Islet precursor cell (in vitro differentiated cells): ENCODE measurements at regions not wholly inside any gene's neighbourhood (a gene's known extent, or its start where the extent isn't known, plus 50 kb on each side); places are given as distances from the start of the nearest gene placed in this dataset.
"Not testable (repeated sequence)": the region's sequence is repeated elsewhere in the genome, so short reads cannot be mapped to it uniquely, and the experiment has no call there.

ENCODE experiments used
- DNase-seq: peaks from one replicate; pipeline ENCODE4 v3.0.0-alpha.2; 2018

DNA sequence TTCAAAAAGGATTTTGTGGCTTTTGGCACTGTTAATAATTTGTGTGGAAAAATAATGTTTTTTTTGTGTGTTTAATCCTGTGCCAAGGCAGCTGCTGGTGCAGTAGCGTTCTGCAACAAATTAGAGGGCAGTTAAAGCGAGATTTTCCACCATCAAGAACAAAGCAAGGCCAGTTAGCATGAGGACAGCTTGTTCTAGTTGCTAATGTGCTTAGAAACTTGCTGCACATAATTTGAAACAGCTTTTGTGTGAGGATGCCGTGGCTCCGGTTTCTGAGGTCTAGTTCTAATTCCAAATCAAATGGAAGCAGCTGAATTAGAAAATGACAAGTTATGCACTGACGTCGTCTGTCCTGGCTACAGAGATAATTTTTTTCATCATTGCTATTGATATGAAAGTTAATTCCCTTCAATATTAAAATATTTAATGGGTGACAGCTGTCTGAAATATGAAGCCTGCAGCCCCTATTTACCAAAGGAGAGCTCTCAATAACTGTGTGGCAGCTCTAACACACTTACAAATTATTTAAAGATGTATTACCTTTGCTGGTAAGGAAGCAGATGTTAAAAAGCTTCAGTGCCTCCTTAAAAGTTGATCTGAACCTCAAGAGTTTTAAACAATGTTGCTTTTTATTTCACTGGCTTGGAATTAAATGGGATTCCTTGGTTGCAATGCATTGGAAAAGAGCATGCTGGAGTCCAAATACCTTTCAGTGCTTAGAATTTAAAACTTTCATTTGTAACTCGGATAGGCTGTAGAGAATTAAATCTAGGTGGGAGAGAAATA lies 128.6 kb downstream of the SPATA31D1 start:
- DNase-seq = no peak

DNA sequence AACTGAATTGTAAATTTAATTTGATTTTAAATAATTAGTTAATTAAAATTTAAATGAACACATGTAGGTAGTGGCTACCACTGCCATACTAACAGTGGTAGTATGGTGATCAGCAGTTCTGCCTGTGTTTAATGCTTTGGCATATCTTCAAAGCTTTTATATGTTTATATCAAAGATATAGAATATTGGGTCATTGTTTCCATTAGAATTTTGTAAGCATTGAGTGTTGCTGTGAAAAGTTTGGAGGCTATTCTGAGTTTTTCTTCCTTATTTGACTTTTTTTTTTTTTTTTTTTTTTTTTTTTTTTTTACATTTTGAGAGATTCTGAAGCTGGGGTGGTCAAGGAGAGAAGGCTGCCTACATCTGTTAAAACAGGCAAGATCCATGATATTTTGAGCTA lies 134.2 kb downstream of the SPATA31D1 start:
- DNase-seq = no peak

GRCh38 chr9:82124090-82124489 lies 135.5 kb downstream of the SPATA31D1 start:
- no peak for DNase-seq

- DNase-seq = no peak
Observed at GRCh38 chr9:82126256-82126655, 137.7 kb downstream of the SPATA31D1 start.

GRCh38 chr9:82127465-82127864 lies 138.9 kb downstream of the SPATA31D1 start:
- DNase-seq = no peak

- no peak for DNase-seq
Observed at GRCh38 chr9:82128011-82128696, 139.6 kb downstream of the SPATA31D1 start.

GRCh38 chr9:82129708-82130107 lies 141.1 kb downstream of the SPATA31D1 start:
- DNase-seq = no peak

GRCh38 chr9:82130331-82131042 lies 141.9 kb downstream of the SPATA31D1 start:
- no peak for DNase-seq

DNA sequence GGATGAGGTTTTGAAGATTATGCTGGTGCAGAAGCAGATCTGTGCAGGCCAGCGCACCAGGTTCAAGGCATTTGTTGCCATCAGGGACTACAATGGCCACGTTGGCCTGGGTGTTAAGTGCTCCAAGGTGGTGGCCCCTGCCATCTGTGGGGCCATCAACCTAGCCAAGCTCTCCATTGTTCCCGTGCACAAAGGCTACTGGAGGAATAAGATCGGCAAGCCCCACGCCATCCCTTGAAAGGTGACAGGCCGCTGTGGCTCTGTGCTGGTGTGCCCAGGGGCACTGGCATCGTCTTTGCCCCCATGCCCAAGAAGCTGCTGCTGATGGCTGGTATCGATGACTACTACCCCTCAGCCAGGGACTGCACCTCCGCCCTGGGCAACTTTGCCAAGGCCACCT lies 142.5 kb downstream of the SPATA31D1 start:
- DNase-seq = no peak

DNA sequence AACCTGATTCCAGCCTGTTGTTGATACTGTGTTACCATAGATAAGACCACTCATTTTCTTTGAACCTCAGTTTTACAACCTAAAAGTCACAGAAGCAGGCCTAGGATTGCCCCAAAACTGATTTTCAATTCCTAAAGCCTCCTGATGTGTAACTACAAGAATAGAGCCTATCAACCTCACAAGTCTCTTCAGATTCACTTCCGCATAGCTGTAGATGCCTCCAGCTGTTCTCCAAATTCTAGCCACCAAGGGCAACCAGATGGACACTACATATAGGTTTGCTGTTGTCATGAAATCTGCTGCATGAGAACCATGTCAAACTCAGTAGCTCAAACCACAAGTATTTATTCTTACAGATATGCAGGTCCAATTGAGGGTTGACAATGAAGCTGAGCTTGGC lies 143.5 kb downstream of the SPATA31D1 start:
- DNase-seq = no peak

DNA sequence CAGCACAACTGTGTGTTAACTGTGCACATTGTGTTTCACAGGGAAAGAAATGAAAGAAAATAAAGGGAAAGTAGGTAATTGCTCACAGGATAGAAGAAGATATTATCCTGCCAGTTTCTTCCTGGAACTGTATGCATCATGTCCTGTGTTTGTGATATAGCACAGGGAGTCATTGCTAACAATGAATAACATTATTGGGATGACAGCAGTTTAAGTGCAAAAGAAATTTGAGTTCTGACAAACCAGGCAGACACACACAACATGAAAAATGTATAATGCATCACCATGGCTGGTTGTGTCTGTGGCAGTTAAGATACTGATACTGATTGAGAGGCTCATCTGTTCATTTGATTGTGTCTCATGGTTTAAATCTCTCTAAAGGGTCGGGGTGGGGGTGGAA lies 145.4 kb downstream of the SPATA31D1 start:
- no peak for DNase-seq

DNA sequence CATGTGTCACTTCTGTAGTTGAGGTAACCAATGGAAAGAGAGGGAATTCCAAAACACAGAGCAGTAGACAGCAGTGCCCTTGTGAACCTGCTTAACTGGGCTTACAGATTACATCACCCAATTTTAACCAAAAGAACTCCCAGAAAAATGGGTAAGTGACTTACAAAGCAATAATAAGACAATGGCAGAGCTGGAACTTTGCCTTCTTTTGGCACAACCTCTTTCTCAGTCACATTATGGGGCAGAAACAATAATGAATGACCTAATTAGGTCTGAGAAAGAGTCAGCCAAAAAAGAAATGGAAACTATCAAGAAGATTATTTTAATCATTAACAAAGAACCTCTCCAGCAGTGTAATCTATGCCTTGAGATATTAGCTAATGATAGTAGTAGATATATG lies 146.5 kb downstream of the SPATA31D1 start:
- DNase-seq = no peak

DNA sequence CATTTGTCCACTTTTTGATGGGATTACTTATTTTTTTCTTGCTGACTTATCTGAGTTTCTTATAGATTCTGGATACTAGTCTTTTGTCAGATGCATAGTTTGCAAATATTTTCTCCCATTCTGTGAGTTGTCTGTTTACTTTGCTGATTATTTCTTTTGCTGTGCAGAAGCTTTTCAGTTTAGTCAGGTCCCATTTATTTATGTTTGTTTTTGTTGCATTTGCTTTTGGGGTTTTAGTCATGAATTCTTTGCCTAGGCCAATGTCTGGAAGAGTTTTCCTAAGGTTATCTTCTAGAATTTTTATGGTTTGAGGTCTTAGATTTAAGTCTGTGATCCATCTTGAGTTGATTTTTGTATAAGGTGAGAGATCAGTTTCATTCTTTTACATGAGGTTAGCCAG lies 149.5 kb downstream of the SPATA31D1 start:
- DNase-seq = not testable (repeated sequence)

- no peak for DNase-seq
Observed at GRCh38 chr9:82140471-82140870, 151.9 kb downstream of the SPATA31D1 start.

GRCh38 chr9:82144803-82145202 lies 156.2 kb downstream of the SPATA31D1 start:
- DNase-seq = no peak

DNA sequence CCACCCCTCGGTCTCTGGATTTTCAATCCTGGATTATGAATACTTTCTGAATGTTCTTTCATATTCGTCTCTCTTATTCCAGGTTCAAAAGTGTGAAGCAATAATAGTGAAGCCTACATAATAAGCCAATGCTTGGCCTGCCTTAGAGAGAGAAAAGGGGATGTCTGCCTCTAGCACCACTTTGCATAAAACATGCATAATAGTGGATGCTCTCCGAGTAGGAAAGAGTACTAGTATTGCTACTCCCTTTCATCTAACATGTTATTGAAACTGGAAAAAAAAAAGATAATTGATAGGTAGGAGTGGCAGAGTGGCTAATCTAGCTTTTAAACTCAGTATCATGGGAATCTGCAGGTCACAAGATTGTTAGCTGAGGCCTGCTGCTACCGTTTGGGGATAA lies 158.1 kb downstream of the SPATA31D1 start:
- no peak for DNase-seq

DNA sequence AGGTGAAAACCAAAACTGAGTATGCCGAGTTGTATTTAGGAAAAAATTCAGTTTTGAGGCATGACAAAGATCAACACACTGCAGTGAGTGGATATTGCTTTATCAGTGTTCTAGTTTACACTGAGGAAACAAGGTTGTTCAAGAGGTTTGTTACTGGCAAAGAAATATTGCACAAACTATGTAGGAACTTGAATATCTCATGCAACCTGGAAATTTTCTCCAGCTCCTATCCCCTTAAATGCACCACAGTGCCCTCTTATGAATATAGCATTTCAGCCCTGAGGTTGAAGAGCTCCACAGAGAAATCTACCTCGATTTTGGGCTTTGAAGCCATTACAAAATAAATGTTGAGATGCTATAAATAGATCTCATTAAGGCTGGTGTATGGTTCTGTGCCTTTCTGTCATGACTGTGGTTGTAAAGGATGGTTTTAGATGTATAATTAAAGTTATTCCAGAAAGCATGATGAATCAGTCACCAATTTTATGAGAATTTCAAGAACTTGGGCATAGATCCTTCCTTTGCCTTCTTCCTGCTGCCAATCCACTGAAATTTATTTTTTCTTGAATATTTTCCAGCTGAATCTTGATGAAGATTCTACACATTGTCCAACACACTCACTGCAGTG lies 159.3 kb downstream of the SPATA31D1 start:
- DNase-seq = no peak

GRCh38 chr9:82148426-82148810 lies 159.8 kb downstream of the SPATA31D1 start:
- no peak for DNase-seq

DNA sequence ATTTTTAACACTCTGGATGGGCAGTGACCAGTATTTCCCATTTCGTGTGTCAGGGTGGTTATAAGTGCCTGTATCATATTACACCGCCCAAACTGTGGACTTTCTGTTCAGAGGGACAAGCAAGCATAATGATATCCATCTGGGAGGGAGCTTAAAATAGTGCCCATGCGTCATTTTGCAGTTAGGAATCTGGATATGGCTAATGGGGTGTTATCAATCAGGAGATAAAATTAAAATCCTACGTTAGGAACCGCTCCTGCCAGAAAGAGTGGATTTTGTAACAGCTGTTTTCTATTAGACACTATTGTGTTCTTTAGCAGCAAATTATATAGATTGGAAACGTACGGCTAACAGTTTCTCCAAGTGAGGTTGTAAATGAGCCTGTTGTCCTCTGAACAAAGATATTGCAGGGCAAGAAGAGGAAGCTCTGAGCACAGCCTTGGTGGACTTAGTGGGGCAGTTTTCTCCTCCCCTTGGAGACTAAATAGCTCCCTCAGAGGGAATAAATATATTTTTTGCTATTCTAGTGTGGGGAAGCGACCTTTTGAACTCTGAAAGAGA lies 160.4 kb downstream of the SPATA31D1 start:
- no peak for DNase-seq

DNA sequence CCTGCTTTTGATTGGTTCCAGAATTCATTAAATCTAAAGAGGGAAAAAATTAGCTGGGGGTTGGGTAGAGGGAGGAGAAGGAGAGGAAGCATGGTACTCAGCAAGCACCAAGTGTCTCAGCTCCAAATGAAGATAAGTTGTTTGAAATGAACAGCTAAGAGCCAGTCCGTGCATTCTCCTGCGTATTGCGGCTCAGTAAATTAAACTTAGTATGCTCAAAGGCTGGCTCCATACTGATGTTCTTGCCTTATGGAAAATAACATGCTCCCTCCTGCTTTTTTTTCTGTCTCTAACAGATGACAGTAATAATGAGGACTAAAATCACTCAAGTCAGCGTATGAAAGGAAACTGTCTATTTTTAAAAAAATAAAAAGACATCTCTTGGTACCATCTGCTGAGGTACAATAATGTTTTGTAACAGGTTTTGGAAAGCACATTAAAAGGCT lies 161.0 kb downstream of the SPATA31D1 start:
- DNase-seq = no peak

GRCh38 chr9:82152181-82152580 lies 163.6 kb downstream of the SPATA31D1 start:
- no peak for DNase-seq

- no peak for DNase-seq
Observed at GRCh38 chr9:82153032-82153431, 164.5 kb downstream of the SPATA31D1 start.

DNA sequence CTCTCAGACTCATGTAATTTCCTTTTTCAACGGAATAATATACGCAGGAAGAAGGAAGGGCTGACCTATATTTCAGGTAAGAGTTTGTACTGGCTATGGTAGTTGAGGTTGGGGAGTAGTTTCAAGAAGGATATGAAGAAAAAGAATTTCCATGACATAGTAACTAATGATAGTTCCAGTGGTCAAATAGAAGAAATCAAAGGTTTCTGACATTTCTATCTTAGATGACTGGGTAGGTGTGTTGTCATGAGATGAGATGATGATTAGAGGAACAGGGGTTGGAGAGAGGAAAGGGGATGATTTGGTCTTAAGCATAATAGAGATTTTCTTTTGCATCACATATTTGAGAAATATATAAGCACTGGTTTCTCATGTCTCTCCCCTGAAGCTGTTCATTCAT lies 166.0 kb downstream of the SPATA31D1 start:
- DNase-seq = no peak
